ENCODE measurements at regions not wholly inside any gene's neighbourhood (a gene's known extent, or its start where the extent isn't known, plus 50 kb on each side); places are given as distances from the start of the nearest gene placed in this dataset.

GRCh38 chr10:14468023-14468441 lies 137.3 kb upstream of the FRMD4A start:
- Histone ChIP-seq H3K4me3 (ENCODE audit: low read length) (no peak overlapping the region), H3K27ac (ENCODE audit: low read length) (no peak overlapping the region), H3K36me3 (ENCODE audit: control insufficient read depth, insufficient read depth, low read length) (no peaks in the 10 kb centered on the region), H3K27me3 (ENCODE audit: control insufficient read depth, insufficient read depth, low read length) (no peaks in the 10 kb centered on the region), H3K4me1 (ENCODE audit: control insufficient read depth, insufficient read depth, low read length) (no peaks in the 10 kb centered on the region), H3K9me3 (ENCODE audit: control insufficient read depth, insufficient read depth, low read length) (no peaks in the 10 kb centered on the region)
- no peak for DNase-seq (ENCODE audit: low read depth, low spot score)
- no CpG with 5 or more reads among the region's 12 CpGs for WGBS (ENCODE audit: insufficient coverage, insufficient read length)

- no CpG with 5 or more reads among the region's 3 CpGs for WGBS (ENCODE audit: insufficient coverage, insufficient read length)
- no peak for DNase-seq (ENCODE audit: low read depth, low spot score)
- Histone ChIP-seq H3K27me3 (ENCODE audit: control insufficient read depth, insufficient read depth, low read length) (no peaks in the 10 kb centered on the region), H3K36me3 (ENCODE audit: control insufficient read depth, insufficient read depth, low read length) (no peaks in the 10 kb centered on the region), H3K4me3 (ENCODE audit: low read length) (no peak overlapping the region), H3K27ac (ENCODE audit: low read length) (no peak overlapping the region), H3K4me1 (ENCODE audit: control insufficient read depth, insufficient read depth, low read length) (no peaks in the 10 kb centered on the region), H3K9me3 (ENCODE audit: control insufficient read depth, insufficient read depth, low read length) (no peaks in the 10 kb centered on the region)
Measured at GRCh38 chr10:14466257-14466656, 135.5 kb upstream of the FRMD4A start.

DNA sequence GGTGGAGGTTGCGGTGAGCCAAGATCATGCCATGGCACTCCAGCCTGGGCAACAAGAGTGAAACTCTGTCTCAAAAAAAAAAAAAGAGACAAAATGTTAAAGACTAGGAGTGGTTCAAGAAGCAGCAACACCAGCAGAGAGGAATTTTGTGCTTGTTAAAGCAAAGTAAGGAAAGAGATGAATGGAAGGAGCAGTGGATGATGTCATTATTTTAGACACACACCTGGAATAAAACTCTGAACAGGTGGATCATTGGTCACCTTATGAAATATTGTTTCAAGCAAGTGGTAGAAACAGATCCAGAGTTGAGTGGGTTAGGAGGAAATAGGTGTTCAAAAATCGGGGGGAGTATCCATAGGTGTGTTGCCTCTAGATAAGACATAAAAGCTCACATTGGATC lies 129.7 kb upstream of the FRMD4A start:
- no peak overlapping the region for H3K4me3 ChIP-seq (ENCODE audit: low read length)
- H3K36me3 ChIP-seq (ENCODE audit: control insufficient read depth, insufficient read depth, low read length), result no peaks in the 10 kb centered on the region
- H3K27ac ChIP-seq (ENCODE audit: low read length), result no peak overlapping the region
- no CpG with 5 or more reads among the region's 2 CpGs for WGBS (ENCODE audit: insufficient coverage, insufficient read length)
- no peak for DNase-seq (ENCODE audit: low read depth, low spot score)
- H3K27me3 ChIP-seq (ENCODE audit: control insufficient read depth, insufficient read depth, low read length), result no peaks in the 10 kb centered on the region
- no peaks in the 10 kb centered on the region for H3K4me1 ChIP-seq (ENCODE audit: control insufficient read depth, insufficient read depth, low read length)
- H3K9me3 ChIP-seq (ENCODE audit: control insufficient read depth, insufficient read depth, low read length), result no peaks in the 10 kb centered on the region

DNA sequence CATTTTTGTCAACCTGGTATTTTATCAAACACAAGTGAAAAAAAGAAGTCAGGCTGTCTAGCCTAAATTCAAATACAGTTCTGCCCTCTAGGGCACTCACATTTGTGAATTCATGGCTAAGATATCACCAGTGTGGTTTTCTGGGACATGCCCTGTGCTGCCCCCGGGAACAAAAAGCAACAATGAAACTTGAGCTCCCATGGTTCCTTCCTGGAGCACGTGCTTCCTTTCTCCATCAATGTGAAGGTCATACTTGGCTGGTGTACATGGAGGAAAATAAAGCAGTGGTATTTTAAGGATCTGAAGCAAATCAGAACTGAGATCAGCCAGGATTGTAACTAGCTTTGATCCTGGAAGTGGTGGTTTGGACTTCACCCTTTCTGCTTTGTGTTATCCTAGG lies 128.9 kb upstream of the FRMD4A start:
- no peaks in the 10 kb centered on the region for H3K36me3 ChIP-seq (ENCODE audit: control insufficient read depth, insufficient read depth, low read length)
- no peak for DNase-seq (ENCODE audit: low read depth, low spot score)
- WGBS (ENCODE audit: insufficient coverage, insufficient read length), result no CpG with 5 or more reads among the region's 2 CpGs
- no peaks in the 10 kb centered on the region for H3K27me3 ChIP-seq (ENCODE audit: control insufficient read depth, insufficient read depth, low read length)
- no peak overlapping the region for H3K4me3 ChIP-seq (ENCODE audit: low read length)
- H3K4me1 ChIP-seq (ENCODE audit: control insufficient read depth, insufficient read depth, low read length), result no peaks in the 10 kb centered on the region
- no peak overlapping the region for H3K27ac ChIP-seq (ENCODE audit: low read length)
- no peaks in the 10 kb centered on the region for H3K9me3 ChIP-seq (ENCODE audit: control insufficient read depth, insufficient read depth, low read length)

DNA sequence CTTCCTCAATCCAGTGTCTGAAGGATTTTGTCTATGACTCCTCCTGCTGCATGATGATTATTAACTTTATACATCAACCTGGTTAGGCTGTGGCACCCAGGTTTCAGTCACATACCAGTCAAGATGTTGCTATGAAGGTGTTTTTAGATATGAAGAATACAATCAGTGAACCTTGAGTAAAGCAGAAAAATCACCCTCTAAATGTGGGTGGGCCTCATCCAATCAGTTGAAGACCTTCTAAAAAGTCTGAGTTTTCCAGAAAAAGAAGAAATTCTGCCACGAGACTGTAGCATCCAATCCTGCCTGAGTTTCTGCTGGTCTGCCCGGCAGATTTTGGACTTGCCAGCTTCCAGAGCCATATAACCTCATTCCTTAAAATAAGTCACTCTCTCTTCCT lies 126.1 kb upstream of the FRMD4A start:
- DNase-seq (ENCODE audit: low read depth, low spot score), result no peak
- no peak overlapping the region for H3K27ac ChIP-seq (ENCODE audit: low read length)
- no peaks in the 10 kb centered on the region for H3K36me3 ChIP-seq (ENCODE audit: control insufficient read depth, insufficient read depth, low read length)
- no peaks in the 10 kb centered on the region for H3K27me3 ChIP-seq (ENCODE audit: control insufficient read depth, insufficient read depth, low read length)
- no peak overlapping the region for H3K4me3 ChIP-seq (ENCODE audit: low read length)
- H3K9me3 ChIP-seq (ENCODE audit: control insufficient read depth, insufficient read depth, low read length), result no peaks in the 10 kb centered on the region
- WGBS (ENCODE audit: insufficient coverage, insufficient read length), result no CpG with 5 or more reads among the region's 2 CpGs
- H3K4me1 ChIP-seq (ENCODE audit: control insufficient read depth, insufficient read depth, low read length), result no peaks in the 10 kb centered on the region

DNA sequence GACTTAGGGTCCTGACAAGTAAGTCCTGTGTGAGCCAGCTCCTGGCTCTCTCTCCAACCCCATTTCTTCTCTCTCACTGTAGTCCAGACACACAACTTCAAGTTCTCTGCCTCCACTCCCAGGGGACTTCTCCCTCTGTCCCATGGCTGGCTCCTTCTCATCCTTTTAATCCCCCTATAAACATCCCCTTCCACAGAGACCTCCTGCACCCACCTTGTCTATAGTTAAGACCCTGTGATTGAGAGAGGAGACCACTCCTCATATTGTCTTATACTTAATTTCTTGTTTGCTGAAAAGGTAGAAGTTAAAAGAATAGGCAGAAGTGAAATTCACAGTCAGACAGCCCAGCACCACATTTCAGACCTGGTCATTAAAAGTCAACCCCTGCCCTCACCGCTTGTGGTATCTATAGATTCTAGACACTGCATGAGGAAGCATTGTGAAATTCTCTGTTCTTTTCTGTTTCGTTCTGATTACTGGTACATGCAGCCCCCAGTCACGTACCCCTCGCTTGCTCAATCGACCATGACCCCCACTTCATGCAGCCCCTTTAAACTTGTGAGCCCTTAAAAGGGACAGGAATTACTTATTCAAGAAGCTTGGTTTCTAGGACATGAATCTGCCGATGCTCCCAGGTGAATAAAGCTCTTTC lies 125.6 kb upstream of the FRMD4A start:
- H3K27me3 ChIP-seq (ENCODE audit: control insufficient read depth, insufficient read depth, low read length), result no peaks in the 10 kb centered on the region
- H3K9me3 ChIP-seq (ENCODE audit: control insufficient read depth, insufficient read depth, low read length), result no peaks in the 10 kb centered on the region
- H3K4me3 ChIP-seq (ENCODE audit: low read length), result no peak overlapping the region
- no peak overlapping the region for H3K27ac ChIP-seq (ENCODE audit: low read length)
- H3K36me3 ChIP-seq (ENCODE audit: control insufficient read depth, insufficient read depth, low read length), result no peaks in the 10 kb centered on the region
- H3K4me1 ChIP-seq (ENCODE audit: control insufficient read depth, insufficient read depth, low read length), result no peaks in the 10 kb centered on the region
- no CpG with 5 or more reads among the region's 6 CpGs for WGBS (ENCODE audit: insufficient coverage, insufficient read length)
- DNase-seq (ENCODE audit: low read depth, low spot score), result no peak

DNA sequence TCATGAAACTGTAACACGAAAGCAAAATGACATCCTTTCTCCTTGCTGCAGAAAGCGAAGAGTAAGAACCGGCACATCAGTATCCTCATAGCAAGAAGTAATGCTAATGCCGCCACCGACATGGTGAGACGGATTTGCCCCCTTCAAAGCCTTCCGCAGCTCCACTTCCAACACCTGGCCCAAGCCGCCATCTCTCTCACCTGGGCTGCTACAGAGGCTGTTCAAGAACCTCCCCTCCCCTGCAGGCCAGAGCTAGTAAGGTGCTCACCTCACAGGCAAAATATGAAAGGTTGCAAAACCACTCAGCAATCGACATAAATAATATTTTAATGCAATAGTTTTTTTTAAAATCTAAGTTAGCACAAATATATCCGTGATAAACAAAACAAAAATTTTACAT lies 123.9 kb upstream of the FRMD4A start:
- H3K36me3 ChIP-seq (ENCODE audit: control insufficient read depth, insufficient read depth, low read length), result no peaks in the 10 kb centered on the region
- no peaks in the 10 kb centered on the region for H3K4me1 ChIP-seq (ENCODE audit: control insufficient read depth, insufficient read depth, low read length)
- no peak for DNase-seq (ENCODE audit: low read depth, low spot score)
- no peaks in the 10 kb centered on the region for H3K9me3 ChIP-seq (ENCODE audit: control insufficient read depth, insufficient read depth, low read length)
- no peak overlapping the region for H3K4me3 ChIP-seq (ENCODE audit: low read length)
- no peak overlapping the region for H3K27ac ChIP-seq (ENCODE audit: low read length)
- H3K27me3 ChIP-seq (ENCODE audit: control insufficient read depth, insufficient read depth, low read length), result no peaks in the 10 kb centered on the region
- no CpG with 5 or more reads among the region's 10 CpGs for WGBS (ENCODE audit: insufficient coverage, insufficient read length)

DNA sequence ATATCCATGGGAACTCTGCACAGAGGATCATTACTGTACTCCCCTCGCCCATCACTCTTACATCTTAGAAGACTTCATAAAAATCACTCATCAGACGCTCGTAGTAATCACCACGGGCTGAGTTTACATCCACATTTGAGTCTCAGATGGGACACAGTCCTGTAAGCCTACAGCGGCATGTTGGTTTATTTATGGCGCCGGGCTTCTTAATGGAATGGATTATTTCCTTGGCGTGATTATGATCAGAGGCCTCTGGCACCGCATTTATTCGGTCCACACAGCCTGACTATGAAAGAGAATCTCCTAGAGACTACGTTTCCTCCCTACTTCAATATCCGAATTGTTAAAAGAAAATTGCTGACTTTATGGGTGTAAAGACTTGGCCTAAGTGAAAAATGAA lies 123.5 kb upstream of the FRMD4A start:
- Histone ChIP-seq H3K27ac (ENCODE audit: low read length) (no peak overlapping the region), H3K4me3 (ENCODE audit: low read length) (no peak overlapping the region), H3K27me3 (ENCODE audit: control insufficient read depth, insufficient read depth, low read length) (no peaks in the 10 kb centered on the region), H3K9me3 (ENCODE audit: control insufficient read depth, insufficient read depth, low read length) (no peaks in the 10 kb centered on the region), H3K36me3 (ENCODE audit: control insufficient read depth, insufficient read depth, low read length) (no peaks in the 10 kb centered on the region), H3K4me1 (ENCODE audit: control insufficient read depth, insufficient read depth, low read length) (no peaks in the 10 kb centered on the region)
- no peak for DNase-seq (ENCODE audit: low read depth, low spot score)
- WGBS (ENCODE audit: insufficient coverage, insufficient read length), result no CpG with 5 or more reads among the region's 12 CpGs

GRCh38 chr10:14453593-14453992 lies 122.9 kb upstream of the FRMD4A start:
- H3K36me3 ChIP-seq (ENCODE audit: control insufficient read depth, insufficient read depth, low read length), result no peaks in the 10 kb centered on the region
- H3K9me3 ChIP-seq (ENCODE audit: control insufficient read depth, insufficient read depth, low read length), result no peaks in the 10 kb centered on the region
- DNase-seq (ENCODE audit: low read depth, low spot score), result no peak
- H3K4me3 ChIP-seq (ENCODE audit: low read length), result no peak overlapping the region
- H3K4me1 ChIP-seq (ENCODE audit: control insufficient read depth, insufficient read depth, low read length), result no peaks in the 10 kb centered on the region
- H3K27ac ChIP-seq (ENCODE audit: low read length), result no peak overlapping the region
- H3K27me3 ChIP-seq (ENCODE audit: control insufficient read depth, insufficient read depth, low read length), result no peaks in the 10 kb centered on the region
- no CpG with 5 or more reads among the region's 4 CpGs for WGBS (ENCODE audit: insufficient coverage, insufficient read length)

DNA sequence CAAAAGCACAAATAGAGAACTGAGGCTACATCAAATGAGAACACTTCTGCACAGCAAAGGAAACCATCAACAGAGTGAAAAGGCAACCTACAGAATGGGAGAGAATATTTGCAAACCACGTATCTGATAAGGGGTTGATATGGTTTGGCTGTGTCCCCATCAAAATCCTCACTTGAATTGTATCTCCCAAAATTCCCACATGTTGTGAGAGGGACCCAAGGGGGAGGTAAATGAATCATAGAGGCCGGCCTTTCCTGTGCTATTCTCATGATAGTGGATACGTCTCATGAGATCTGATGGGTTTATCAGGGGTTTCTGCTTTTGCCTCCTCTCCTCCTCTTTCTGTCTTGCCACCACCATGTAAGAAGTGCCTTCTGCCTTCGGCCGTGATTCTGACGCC lies 120.6 kb upstream of the FRMD4A start:
- DNase-seq (ENCODE audit: low read depth, low spot score), result no peak
- WGBS (ENCODE audit: insufficient coverage, insufficient read length), result no CpG with 5 or more reads among the region's 6 CpGs
- no peaks in the 10 kb centered on the region for H3K27me3 ChIP-seq (ENCODE audit: control insufficient read depth, insufficient read depth, low read length)
- no peak overlapping the region for H3K27ac ChIP-seq (ENCODE audit: low read length)
- no peaks in the 10 kb centered on the region for H3K9me3 ChIP-seq (ENCODE audit: control insufficient read depth, insufficient read depth, low read length)
- no peaks in the 10 kb centered on the region for H3K4me1 ChIP-seq (ENCODE audit: control insufficient read depth, insufficient read depth, low read length)
- H3K4me3 ChIP-seq (ENCODE audit: low read length), result no peak overlapping the region
- no peaks in the 10 kb centered on the region for H3K36me3 ChIP-seq (ENCODE audit: control insufficient read depth, insufficient read depth, low read length)

DNA sequence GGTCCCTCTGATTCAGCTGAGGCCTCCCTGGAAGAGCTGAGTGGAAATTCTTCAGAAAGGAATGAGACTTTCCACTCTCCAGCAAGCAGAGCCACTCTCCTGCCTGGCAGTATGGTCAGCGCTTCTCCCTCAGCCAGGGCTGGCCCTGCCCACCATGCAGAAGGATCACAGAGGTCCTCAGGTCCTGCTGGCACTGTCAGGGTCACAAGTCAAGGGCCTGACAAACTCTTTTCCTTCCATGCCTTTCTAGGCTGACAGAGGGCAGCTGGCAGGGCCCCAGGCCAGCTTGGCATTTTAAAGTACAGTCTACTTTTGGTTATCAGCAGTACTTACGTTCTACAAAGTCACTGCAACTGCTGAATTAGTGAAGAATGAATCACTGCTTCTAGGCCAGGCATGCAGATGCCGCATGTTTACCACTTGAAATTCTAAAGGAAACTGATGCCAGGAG lies 119.3 kb upstream of the FRMD4A start:
- Histone ChIP-seq H3K36me3 (ENCODE audit: control insufficient read depth, insufficient read depth, low read length) (no peaks in the 10 kb centered on the region), H3K4me1 (ENCODE audit: control insufficient read depth, insufficient read depth, low read length) (no peaks in the 10 kb centered on the region), H3K9me3 (ENCODE audit: control insufficient read depth, insufficient read depth, low read length) (no peaks in the 10 kb centered on the region), H3K27me3 (ENCODE audit: control insufficient read depth, insufficient read depth, low read length) (no peaks in the 10 kb centered on the region), H3K4me3 (ENCODE audit: low read length) (no peak overlapping the region), H3K27ac (ENCODE audit: low read length) (no peak overlapping the region)
- WGBS (ENCODE audit: insufficient coverage, insufficient read length), result no CpG with 5 or more reads among the region's 3 CpGs
- DNase-seq (ENCODE audit: low read depth, low spot score), result no peak

Data from iPS DF 6.9 (cell line).